T-helper 22 cell (primary cell): ENCODE measurements at regions not wholly inside any gene's neighbourhood (a gene's known extent, or its start where the extent isn't known, plus 50 kb on each side); places are given as distances from the start of the nearest gene placed in this dataset.
"Not testable (repeated sequence)": the region's sequence is repeated elsewhere in the genome, so short reads cannot be mapped to it uniquely, and the experiment has no call there.

Experiments
- DNase-seq: peaks from one replicate; pipeline ENCODE4 v3.0.0-alpha.2; 2020; ENCODE audit warnings: low read depth

DNA sequence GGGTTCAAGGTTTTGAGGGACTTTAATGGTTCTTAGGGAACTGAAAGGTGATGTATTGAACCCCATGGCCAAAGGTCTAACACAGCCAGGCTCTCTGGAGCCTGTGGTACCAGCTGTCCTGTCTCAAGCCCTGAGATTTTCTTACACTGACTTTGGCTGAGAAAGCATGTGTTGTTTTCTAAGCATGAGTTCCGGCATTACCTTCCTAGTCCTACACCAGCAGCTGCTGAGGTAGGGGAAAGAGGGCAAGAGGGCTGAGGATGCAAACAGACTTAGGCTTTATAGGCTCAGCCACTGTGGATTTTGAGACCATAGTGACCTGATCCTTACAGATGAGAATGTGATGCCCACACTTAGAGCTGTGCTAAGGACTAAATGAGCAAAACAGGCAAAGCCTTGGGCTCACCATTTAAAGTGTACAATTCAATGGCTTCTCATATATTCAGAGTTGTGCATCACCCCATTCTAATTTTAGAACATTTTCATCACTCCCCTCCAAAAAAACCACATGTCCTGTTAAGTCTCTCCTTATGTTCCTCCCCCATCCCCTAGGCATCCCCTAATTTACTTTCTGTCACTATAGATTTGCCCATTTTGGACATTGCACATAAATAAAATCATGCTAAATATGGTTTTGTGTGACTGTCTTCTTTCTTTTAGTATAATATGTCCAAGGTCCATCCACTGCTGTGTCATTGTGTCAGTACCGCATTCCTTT is 99.7 kb upstream of the OTOS start:
- no peak for DNase-seq

DNA sequence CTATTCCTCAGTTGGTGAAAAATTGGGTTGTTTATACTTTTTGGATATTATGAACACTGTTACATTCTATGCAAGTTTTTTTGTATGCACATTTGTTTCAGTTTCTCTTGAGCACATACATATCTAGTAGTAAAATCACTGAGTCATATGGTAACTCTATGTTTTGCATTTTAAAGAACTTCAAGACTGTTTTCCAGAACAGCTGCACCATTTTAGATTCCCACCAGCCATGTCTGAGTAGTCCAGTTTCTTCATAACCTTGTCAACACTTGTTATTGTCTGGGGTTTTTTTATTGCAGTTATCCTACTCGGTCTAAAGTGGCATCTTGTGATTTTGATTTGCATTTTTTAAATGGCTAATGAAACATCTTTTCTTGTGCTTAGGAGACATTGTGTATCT is 100.3 kb upstream of the OTOS start:
- no peak for DNase-seq

DNA sequence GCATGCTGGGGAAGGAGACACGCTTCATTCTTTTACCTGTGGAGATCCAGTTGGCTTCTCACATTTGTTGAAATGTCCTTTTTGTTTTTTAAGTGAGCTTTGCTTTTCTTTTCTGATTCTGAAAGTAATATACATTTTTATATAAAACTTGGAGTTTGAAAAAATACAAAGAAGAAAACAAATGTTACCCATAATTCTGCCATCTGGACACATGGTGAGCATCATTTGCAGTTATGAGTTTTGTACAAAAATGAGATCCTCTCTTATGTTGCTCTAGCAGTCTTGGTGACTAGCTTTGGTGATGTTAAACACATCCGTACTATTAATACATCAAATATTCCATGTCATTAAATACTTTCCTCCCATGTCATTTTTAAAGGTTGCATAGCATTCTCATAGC is 101.1 kb upstream of the OTOS start:
- DNase-seq: no peak

DNA sequence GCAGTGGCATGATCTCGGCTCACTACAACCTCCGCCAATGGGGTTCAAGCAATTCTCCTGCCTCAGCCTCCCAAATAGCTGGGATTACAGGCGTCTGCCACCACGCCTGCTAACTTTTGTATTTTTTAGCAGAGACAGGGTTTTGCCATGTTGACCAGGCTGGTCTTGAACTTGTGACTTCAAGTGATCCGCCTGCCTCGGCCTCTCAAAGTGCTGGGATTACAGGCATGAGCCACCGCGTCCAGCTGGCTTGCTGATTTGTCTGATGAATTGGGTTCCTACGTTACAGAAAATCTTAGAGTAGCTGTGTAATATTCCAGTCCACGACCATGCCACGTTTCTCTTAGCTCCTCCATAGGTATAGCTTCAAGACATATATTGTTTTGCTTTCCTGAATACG is 102.6 kb upstream of the OTOS start:
- DNase-seq: not testable (repeated sequence)

DNA sequence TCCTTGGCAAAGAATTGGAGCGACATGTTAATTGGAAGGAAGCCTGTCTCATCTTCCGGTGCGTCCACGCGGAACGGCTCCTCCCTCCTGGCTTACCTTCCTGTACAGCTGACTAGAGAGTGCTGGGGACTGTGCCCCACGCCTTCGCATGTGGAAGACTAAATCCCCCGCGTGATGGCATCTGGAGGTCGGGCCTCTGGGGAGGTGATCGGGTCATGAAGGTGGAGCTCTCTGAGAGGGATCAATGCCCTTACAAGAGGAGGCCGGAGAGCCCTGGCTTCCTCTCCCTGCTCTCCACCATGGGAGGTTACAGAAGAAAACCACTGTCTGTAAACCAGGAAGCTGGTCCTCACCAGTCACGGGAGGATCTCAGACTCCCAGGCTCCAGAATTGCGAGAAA is 104.1 kb upstream of the OTOS start:
- no peak for DNase-seq

DNA sequence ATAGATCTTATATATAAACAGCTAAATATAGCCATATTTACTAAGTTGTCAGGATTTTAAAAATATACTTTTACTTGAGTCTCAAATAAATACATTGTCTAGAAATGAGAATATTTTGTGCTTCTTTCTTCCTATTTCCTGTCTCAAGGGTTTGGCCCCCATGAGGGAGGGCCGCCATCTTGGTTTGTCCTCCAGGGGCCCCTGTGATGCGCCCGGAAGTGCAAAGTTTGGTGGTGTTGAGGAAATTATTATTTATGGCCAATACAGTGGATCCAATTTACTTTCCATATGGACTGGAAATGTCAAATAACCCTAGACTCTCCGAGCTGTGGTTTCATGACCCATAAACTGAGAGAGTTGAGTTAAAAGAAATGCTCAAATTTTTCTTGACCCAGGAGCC is 104.7 kb upstream of the OTOS start:
- no peak for DNase-seq

DNA sequence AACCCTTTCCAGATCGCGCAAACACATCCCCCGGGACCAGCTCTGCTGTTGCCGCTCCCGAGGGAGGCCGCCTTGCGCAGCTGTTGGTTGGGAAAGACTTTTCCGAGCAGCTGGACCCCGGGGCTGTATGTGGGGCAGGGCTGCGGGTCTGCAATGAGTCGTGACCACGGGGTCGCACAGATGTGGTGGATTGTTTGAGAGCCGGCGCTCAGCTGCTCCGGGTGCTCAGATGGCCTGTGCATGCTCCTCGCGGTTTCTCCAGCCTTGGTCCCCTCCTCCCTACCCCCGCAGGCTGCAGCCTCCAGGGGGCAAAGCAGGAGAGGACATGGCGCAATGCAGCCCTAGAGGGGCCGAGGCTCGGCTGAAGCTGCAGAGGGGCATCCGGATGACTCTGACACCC is 105.2 kb upstream of the OTOS start:
- no peak for DNase-seq

DNA sequence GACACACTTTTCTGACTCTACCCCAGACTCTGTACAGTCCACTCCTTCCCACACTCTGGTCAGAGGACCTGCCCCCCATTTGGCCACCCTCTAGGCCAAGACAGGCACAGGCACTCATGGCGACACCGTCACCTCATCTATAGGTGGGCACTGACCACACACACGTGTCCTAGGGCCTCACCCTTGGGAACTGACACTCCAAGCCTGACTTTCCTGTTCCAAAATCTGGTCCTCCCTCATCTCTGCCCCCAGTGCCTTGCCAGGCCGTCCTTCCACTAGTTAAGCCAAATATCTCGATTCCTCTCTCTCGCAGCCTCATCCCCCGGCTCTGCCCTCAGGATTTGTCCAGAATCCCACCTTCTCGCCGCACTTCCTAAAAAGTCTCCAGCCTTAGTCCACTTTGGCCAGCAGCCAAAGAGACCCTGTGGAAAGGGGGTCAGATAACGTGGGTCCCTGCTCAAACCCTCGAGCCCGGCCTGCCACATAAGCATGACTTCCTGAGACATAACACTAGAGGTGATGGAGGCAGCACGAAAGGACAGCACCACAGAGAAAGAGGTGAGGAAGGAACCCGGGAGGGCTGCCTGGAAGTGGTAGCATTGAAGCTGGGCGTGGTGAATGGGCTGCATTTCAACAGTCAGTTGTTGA is 105.8 kb upstream of the OTOS start:
- DNase-seq: no peak

DNA sequence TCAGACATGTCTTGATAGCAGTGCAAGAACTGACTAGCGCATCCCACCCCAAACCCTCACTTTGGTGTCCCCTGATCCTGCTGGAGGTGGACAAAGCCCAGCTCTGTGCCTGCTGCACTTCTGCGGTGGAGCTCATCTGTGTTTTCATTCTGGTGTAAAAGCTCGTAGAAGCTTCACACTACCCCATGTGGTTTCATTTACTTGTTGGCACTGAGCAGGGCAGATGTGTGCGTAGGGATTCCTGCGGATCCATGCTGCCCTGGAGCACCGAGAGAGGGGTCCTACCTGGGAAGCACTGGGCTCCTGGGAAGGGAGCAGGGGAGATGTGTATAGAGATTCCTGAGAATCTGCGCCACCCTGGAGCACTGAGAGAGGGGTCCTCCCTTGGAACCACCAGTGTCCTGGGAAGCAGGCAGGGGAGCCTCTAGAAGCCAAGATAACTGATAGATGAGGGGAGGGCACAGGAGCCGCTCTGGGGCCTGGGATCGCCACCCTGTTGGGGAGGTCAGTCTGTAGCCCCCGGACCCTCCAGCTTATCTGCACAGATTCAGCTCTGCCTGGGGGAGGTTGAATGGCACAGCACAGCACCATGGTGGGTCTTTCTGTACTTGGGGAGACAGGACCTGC is 106.9 kb upstream of the OTOS start:
- no peak for DNase-seq

DNA sequence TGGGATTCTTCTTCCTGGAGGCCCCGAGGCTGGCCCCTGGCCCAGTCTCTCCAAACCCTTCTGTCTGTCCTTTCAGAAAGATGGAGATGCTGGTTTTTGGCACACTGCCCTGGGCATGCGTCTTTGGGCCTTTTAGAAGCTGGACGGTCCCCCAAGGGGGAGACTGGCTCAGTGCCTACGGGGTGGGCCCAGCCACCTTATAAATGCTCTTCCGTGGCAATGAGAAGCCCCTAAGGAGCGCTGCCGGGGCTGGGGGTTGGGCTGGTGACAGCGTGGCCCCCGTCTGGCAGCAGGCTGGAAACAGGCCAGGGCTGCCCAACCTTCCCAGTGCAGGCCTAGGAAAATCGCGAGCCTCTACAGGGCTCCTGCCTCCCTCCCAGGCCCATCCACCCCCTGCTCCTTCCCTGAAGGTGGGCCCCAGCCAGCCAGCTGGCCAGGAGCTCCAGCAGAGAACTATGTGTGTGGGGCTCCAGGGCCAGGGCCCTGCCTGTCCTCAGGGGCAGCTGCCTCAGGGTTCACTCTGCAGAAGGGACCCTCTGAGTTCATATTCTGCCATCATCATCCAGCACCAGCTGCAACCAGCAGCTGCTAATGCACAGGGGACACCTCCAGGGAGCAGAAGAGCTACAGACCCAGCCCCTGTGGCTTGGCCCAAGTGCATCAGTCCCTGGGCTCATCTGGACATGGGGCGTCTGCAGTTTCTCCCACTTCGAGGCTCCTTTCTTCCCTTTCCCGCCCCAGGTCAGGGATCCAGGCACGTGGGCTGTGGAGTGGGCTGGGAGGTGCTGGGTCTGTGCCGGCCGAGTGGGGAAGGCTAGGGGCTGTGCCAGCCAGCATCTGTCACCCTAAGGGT is 107.6 kb upstream of the OTOS start:
- no peak for DNase-seq

DNA sequence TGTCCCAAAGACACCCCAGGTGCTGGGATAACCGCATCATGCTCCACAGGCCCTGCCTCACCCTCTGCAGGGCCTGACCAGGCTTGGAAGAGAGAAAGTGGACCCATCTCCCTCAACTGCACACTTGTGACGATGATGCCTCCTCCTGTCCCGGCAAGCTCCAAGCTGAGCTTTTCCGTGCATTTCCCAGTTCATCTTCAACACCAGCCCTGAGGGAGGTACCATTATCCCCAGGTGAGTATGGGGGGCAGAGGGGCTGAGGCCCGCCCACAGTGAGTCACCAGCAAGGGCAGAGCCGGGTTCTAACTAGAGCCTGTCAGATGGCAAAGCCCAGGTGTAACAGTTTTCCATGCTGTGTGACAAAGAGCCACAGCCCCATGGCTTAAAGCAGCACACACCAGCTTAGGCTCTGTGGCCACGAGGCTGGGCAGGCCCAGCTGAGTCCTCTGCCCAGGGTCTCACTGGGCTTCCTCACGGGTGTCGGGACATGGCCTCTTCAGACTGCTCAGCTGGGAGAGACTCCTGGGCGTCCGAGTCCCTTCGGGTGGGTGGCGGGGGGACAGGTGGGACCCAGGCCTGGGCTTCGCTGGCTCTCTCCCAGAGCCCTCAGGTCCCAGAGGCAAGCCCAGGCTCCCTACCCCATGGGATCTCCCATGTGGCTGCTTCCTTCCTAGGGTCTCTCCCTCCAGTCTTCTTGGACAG is 108.4 kb upstream of the OTOS start:
- DNase-seq: no peak

DNA sequence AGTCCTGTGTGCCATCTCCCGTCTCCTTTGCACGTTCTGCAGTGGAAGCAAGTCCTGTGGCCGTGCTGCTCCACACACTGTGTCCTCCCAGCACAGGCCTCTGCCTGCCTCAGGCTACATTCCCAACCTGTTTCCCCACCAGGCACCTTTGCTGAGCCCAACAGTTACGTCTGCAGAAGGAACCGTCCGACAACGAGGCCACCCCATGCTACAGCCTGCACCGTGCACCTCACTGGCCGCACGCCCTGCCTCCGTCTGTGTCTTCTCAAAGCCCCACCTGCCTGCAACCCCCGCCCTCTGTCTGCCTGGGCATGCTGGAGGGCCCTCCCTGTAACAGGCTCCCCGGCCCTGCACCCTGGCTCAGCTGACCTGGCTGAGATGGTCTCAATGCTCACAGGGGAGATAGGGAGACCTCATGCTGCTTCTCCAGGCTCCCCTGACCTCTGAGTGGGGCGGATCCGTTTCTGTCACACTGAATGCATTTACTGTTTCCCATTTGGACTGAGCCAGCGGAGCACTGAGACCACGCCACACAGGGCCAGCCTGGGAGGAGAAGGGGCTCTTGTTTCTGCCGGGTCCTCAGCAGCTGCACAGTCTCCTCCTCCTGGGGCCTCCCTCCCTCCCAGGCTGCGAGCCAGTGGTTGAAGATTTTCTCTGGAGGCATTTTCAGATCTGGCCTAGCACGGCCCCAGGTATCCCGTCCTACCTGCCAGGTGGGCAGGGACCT is 109.1 kb upstream of the OTOS start:
- DNase-seq: no peak

DNA sequence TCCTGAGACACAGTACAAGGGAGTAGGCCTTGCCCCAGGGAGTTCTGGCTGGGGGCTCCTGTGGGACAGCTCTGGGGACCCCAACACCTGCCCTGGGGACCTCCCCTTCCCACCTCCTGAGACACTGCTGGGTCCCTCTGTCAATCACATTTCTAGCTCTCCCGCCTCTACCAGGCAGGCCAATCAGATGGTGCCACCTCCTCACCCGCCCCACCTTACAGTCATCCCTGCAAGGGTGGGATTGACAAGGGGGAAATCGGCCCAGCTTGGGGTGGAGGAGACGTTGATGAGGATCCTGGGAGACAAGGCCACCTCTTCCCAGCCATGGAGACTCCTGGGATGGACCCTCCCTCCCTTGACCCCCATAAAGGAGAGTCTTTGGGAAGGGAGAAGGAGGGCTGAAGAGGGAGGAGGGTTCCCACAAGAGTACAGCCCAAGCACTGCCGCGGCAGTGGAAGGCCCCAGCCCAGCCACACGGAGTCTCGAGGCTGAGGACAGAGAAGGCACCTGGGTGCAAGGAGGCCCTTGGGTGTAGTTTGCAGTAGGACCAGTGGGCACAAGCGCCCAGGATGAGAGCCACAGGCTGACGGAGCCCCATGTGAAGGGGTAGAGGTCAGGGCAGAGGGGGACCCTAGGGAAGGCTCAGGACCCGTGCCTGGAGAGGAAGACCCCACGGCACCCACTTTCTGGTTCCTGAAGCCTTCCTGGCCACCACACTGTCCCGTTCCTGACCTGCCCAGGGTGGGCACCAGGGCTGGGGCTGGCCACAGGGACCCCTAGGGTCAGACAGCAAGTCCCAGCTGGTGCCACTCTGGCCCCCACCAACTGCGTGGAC is 109.9 kb upstream of the OTOS start:
- DNase-seq: no peak

DNA sequence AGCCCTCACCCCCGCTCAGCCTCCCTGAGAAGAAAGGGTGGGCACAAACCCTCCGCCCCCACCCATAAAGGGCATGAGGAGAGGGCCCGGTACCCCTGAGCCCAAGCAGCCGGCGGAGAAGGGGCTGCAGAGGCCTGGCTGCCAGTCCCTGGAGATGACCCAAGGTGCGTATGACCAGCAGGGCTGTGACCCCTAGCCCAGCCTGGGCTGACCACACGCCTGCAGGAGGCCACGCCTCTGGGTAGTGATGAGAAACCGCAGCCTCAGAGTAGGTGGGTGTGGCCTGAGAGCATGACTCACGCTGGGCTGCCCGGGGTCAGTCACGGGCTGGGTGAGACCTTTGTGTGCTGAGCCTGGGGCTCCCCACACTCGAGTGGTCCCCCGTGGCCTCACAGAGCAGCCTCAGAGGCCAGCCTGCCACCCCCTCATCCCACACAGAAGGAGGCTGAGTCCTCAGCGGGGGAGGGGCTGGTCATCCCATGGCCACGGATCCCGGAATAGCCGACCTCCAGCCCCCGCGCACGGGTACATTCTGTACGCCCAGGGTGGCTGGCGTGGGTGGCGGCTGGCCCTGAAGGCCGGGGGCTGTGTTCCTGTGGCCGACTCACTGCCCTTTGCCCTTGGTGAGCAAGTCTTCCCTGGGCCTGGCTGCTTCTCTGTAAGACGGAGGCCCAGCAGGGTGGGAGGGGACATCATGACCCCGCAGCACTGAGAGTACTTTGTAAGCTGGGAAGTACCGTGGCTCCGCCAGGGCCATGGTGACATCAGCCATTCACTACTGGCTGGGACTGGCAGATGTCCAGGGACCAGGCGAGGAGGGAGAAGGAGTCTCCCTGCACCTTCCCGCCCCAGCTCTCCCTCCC is 110.8 kb upstream of the OTOS start:
- no peak for DNase-seq

DNA sequence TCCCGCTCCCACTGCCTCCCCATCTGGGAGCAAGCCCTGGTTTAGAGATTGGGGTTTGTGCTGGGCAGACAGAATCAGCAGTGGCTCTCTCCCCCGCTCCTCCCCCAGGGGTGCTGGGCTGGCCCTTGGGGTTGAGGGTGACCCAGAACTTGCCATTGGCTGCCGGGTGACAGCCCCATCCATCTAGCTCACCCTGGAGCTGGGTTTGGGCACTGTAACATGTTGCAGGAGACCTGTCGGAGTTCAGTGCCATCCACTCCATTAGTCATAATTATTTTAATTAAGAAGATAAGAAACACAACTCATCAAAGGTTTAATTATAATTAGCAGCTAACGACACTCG is 111.4 kb upstream of the OTOS start:
- no peak for DNase-seq

DNA sequence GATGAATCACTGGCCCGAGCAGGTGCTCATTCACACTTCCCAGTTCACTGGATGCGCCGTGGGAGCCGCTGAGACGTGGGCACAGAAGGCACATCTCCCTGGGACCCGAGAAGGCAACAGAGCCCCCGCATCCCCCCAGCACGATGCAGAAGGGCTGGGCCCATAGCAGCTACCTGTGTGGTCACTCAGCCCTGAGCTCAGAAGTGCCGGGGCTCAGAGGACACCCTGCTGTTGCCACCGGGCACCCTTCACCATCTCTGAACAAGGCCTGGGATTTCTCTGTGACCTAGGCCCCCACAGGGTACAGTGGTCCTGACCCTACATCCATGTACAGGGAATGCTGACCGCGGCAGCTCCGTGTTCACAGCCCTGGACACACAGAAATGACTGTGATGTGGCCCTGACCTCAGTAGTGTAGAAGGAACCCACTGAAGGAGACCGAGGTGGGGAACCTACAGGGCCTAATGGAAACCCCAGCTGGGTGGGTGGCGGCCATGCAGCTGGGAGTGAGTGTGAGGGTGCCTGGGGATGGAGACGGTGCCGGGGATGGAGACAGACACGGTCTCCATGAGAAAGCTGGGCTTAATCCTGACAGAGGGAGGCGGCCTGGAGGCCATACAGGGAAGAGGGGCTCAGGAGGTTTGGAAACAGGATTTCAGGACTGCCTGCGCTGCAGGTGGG is 111.9 kb upstream of the OTOS start:
- DNase-seq: no peak

DNA sequence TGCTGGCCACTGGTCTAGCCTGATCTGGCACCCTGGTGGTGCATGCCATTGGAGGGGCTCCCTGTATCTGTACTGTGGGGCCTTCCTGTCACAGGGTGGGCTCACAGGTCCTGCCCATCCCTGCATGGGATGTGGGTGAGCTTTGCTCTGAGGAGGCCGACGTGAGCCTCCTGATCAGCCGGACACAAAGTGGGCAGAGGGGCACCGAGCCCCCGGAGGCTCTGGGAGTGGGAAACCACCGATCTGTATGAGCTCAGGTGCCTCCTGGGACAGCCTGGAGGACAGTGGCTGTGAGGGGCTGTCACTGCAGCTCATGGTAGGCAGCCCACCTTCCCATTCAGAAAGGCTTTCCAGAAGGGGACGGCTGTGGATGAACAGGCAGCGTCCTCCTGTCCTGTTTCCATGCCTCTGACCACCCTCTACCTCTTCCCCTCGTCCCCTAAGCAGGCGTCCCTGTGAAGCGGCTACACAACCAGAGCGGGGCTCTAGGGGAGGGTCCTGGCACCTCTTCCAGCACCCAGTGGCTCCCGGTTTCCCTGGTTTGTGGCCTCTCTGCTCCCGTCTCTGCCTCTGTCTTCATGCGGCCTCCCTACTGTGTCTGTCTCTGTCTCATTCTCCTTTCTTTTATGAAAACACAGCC is 112.5 kb upstream of the OTOS start:
- no peak for DNase-seq

DNA sequence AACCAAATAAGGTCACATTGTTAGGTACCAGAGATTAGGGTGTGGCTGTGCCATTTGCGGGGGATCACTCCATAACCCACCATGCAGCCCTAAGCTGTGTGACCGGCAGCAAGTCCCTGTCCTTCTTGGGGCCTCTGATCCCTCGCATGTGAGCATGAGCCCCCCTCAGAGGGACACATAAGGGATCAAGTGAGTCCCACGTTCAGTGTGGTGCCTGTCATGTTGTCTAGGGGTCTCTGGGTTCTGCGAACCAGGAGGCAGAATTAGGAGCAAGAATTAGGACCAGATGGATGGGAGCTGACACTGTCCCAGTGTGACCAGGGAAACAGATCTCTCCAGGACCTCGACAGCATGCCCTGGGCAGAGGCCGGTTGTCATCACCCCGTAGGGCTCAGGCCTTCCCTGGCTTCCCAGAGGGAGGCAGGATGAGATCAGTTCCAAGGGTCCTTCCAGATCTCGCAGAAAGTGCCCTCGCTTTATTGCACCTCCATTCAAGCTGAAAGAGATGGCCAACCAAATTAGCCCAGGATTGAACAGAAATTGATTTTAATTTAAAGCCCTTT is 113.2 kb upstream of the OTOS start:
- no peak for DNase-seq
